K562 (cell line): ENCODE measurements at regions not wholly inside any gene's neighbourhood (a gene's known extent, or its start where the extent isn't known, plus 50 kb on each side); places are given as distances from the start of the nearest gene placed in this dataset.

ENCODE experiments used
- ATAC-seq: fragments of 200-7000 bp; cut with Tn5 transposase; 3 replicates; pipeline ENCODE4 v1.9.1; 2020; ENCODE audit warnings: moderate library complexity
- BruUV-seq: library from RNA; stranded (reverse); fragments of 400-500 nt; replicated peaks from 2 replicates; lab custom pipeline; 2021; lab: Mats Ljungman, UMichigan
- CTCF ChIA-PET: fragments of 300-600 bp; formaldehyde crosslinking; extraction: SDS; loops from one replicate; lab custom pipeline; 2021; ENCODE audit warnings: low intra/inter-chr PET ratio; lab: Yijun Ruan, JAX
- POLR2A ChIA-PET: fragments of 300-600, 350-650 bp; sonication (Branson Sonifier 250); formaldehyde crosslinking; extraction: SDS; loops from one replicate; lab custom pipeline; 2021; ENCODE audit warnings: antibody characterized with exemption, inconsistent platforms; lab: Yijun Ruan, JAX
- DNase-seq, 4 experiments: peaks; one replicate each; pipeline versions ENCODE4 v3.0.0 to v3.0.0-alpha.2; 2011 to 2018; ENCODE audit warnings: low spot score in 3 of 4, mixed read lengths in 3 of 4; ENCODE audit errors: extremely low read depth in 1 of 4
- FAIRE-seq: peaks from 2 replicates; lab custom pipeline; 2011; peaks lifted over from hg19 to GRCh38; lab: Jason Lieb, UNC
- H2AFZ ChIP-seq: 2 replicates; pipeline ENCODE4 v1.6.0; 2011; ENCODE audit warnings: low read depth, low read length, control low read depth, inconsistent platforms
- H3K27ac ChIP-seq: fragments of 200-600 bp; 3 replicates; pipeline ENCODE4 v1.8.0; 2011; ENCODE audit warnings: low read depth, mild to moderate bottlenecking, control low read depth, inconsistent platforms, low read length, moderate library complexity, mixed read lengths; ENCODE audit errors: extremely low read depth
- H3K27me3 ChIP-seq, 2 experiments: fragments of 300-600 bp in 1 of 2; 2 replicates in 1 of 2; 3 replicates in 1 of 2; pipeline versions ENCODE4 v1.6.0 to v1.8.0; 2011; ENCODE audit warnings: inconsistent platforms in 2 of 2, low read length in 2 of 2, mild to moderate bottlenecking in 1 of 2, mixed read lengths in 1 of 2, moderate library complexity in 1 of 2; ENCODE audit not compliant: control insufficient read depth in 2 of 2, insufficient read depth in 2 of 2
- H3K36me3 ChIP-seq: fragments of 300-600 bp; 3 replicates; pipeline ENCODE4 v1.8.0; 2011; ENCODE audit warnings: mild to moderate bottlenecking, low read length, inconsistent platforms; ENCODE audit not compliant: control insufficient read depth, insufficient read depth
- H3K4me1 ChIP-seq, 2 experiments: fragments of 200-600 bp in 1 of 2; replicated peaks in 1 of 2; 2 replicates in 1 of 2; 3 replicates in 1 of 2; pipeline versions ENCODE4 v1.5.1 to v1.8.0; 2011; ENCODE audit warnings: inconsistent platforms in 2 of 2, low read length in 2 of 2, mild to moderate bottlenecking in 1 of 2, mixed read lengths in 1 of 2, moderate library complexity in 1 of 2; ENCODE audit not compliant: control insufficient read depth in 2 of 2, insufficient read depth in 2 of 2
- H3K4me2 ChIP-seq: 2 replicates; pipeline ENCODE4 v1.6.1; 2011; ENCODE audit warnings: low read length, control low read depth, inconsistent platforms, mixed read lengths; ENCODE audit not compliant: insufficient read depth
- H3K4me3 ChIP-seq: fragments of 200-600 bp; sonication (generic), shearing (Covaris generic); 2 replicates; pipeline ENCODE4 v1.5.1; 2016; ENCODE audit warnings: control low read depth, inconsistent platforms
- H3K79me2 ChIP-seq: fragments of 200-600 bp; 3 replicates; pipeline ENCODE4 v1.8.0; 2011; ENCODE audit warnings: low read length, inconsistent platforms; ENCODE audit not compliant: control insufficient read depth, insufficient read depth
- H3K9ac ChIP-seq, 2 experiments: 2 replicates each; pipeline versions ENCODE4 v1.6.0 to v1.6.1; 2011; ENCODE audit warnings: low read depth in 2 of 2, low read length in 2 of 2, control low read depth in 1 of 2, inconsistent platforms in 1 of 2, mild to moderate bottlenecking in 1 of 2, mixed read lengths in 1 of 2; ENCODE audit not compliant: insufficient read depth in 1 of 2
- H3K9me1 ChIP-seq: one replicate; pipeline ENCODE4 v1.6.0; 2011; ENCODE audit warnings: inconsistent platforms, mild to moderate bottlenecking, low read length, moderate library complexity; ENCODE audit not compliant: control insufficient read depth, insufficient read depth
- H3K9me3 ChIP-seq: replicated peaks from 2 replicates; pipeline ENCODE4 v1.5.1; 2011; ENCODE audit warnings: low read depth, low read length, inconsistent platforms; ENCODE audit not compliant: control insufficient read depth, insufficient read depth
- H4K20me1 ChIP-seq: replicated peaks from 2 replicates; pipeline ENCODE4 v1.6.1; 2011; ENCODE audit warnings: low read length, inconsistent platforms, mixed read lengths; ENCODE audit not compliant: control insufficient read depth, insufficient read depth
- ARID1B ChIP-seq: fragments of 450-650 bp; IDR thresholded peaks from 2 replicates; pipeline ENCODE4 v1.6.1; 2016; ENCODE audit warnings: antibody characterized with exemption, mild to moderate bottlenecking, inconsistent platforms
- CGGBP1 ChIP-seq: fragments of 250-450 bp; sonication (Bioruptor Pico); IDR thresholded peaks from 2 replicates; pipeline ENCODE4 v1.9.0; 2021; ENCODE audit warnings: mild to moderate bottlenecking
- CHD2 ChIP-seq: IDR thresholded peaks from 2 replicates; pipeline ENCODE4 v1.6.1; 2011; ENCODE audit warnings: low read depth, low read length
- E2F3 ChIP-seq: fragments of 250-450 bp; sonication (Bioruptor Pico); IDR thresholded peaks from 2 replicates; pipeline ENCODE4 v1.4.0; 2020; ENCODE audit warnings: mild to moderate bottlenecking
- FOXJ2 ChIP-seq: fragments of 200-800 bp; sonication (Bioruptor generic); IDR thresholded peaks from 2 replicates; pipeline ENCODE4 v1.6.1; 2016; ENCODE audit warnings: missing genetic modification characterization, missing compliant biosample characterization
- HLTF ChIP-seq: fragments of 450-650 bp; IDR thresholded peaks from 2 replicates; pipeline ENCODE4 v1.6.1; 2016
- HNRNPH1 ChIP-seq: fragments of 200-400 bp; formaldehyde crosslinking; optimal IDR thresholded peaks from 2 replicates; pipeline ENCODE3; 2017; ENCODE audit warnings: low read depth, mild to moderate bottlenecking, low read length, moderate library complexity
- MEF2D ChIP-seq: conservative IDR thresholded peaks from 2 replicates; pipeline ENCODE4 v1.6.1; 2016; ENCODE audit warnings: low read depth, missing genetic modification characterization, missing compliant biosample characterization
- MYNN ChIP-seq, 2 experiments: sonication (generic); formaldehyde crosslinking in 1 of 2; IDR thresholded peaks; 2 replicates each; pipeline versions ENCODE4 v1.5.0 to v1.6.1; 2016 to 2020; ENCODE audit warnings: antibody characterized with exemption in 1 of 2, missing genetic modification reagents in 1 of 2
- NR4A1 ChIP-seq, 2 experiments: fragments of 250-450 bp in 1 of 2; fragments of 450-650 bp in 1 of 2; sonication (Bioruptor Pico) in 1 of 2; IDR thresholded peaks; 2 replicates each; pipeline versions ENCODE4 v1.4.0 to v1.6.1; 2016 to 2020; ENCODE audit warnings: mild to moderate bottlenecking in 2 of 2, missing compliant biosample characterization in 1 of 2, missing genetic modification characterization in 1 of 2, moderate library complexity in 1 of 2
- PHTF2 ChIP-seq: fragments of 250-450 bp; sonication (Bioruptor Pico); IDR thresholded peaks from 2 replicates; pipeline ENCODE4 v1.5.0; 2021; ENCODE audit warnings: mild to moderate bottlenecking
- POU5F1 ChIP-seq: fragments of 150-350 bp; IDR thresholded peaks from 2 replicates; pipeline ENCODE4 v1.6.1; 2014; ENCODE audit warnings: borderline replicate concordance, low read length, low read depth, mild to moderate bottlenecking; ENCODE audit not compliant: partially characterized antibody
- WGBS: fragments of 100-300 bp; shearing (Covaris generic); methylation state at CpG from one replicate; pipeline ENCODE4 v1.1.6; 2016; ENCODE audit warnings: low coverage, mixed read lengths; ENCODE audit not compliant: insufficient coverage; ENCODE audit errors: missing lambda C conversion rate; 5-methylcytosine and 5-hydroxymethylcytosine counted together
- in situ Hi-C: fragments of 300-500 bp; cut with MboI; formaldehyde crosslinking; loops from 4 replicates; pipeline ENCODE4 v1.15.0; 2018; ENCODE audit warnings: inconsistent platforms, mixed read lengths
- intact Hi-C: fragments of 100-400 bp; cut with micrococcal nuclease; formaldehyde crosslinking; loops from 2 replicates; pipeline ENCODE4 v1.14.2; 2022
- TF ChIP-seq, protein P1 (sequence below), 2 experiments: fragments of 250-450 bp in 1 of 2; fragments of 450-650 bp in 1 of 2; sonication (Bioruptor Pico) in 1 of 2; IDR thresholded peaks; 2 replicates each; pipeline versions ENCODE4 v1.6.1 to v1.8.0; 2016 to 2021; ENCODE audit warnings: mild to moderate bottlenecking in 2 of 2, moderate library complexity in 2 of 2, missing compliant biosample characterization in 1 of 2, missing genetic modification characterization in 1 of 2
- TF ChIP-seq, protein P2 (sequence below), 2 experiments: fragments of 450-650 bp; IDR thresholded peaks; 2 replicates each; pipeline ENCODE4 v1.6.1; 2018; ENCODE audit warnings: mild to moderate bottlenecking in 2 of 2, low read depth in 1 of 2; ENCODE audit not compliant: partially characterized antibody in 2 of 2

DNA sequence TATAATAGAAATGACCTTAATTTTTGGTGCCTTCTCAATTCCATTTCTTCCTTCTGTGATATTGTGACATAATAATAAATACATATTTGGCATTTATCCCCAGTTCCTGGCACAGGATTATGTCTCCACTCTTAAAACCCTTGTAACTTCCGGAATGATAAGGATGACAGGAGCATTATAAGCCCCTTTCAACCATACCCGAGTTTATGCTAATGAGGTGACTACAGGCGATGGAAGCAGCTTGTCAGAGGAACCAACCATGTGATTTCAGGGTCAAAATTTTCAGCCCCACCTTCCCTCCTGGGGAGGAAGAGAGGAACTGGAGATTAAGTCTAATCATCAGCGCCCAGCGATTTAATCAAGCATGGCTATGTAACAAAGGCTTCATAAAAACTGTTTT is 528.5 kb upstream of the CRIM1 start:
- no peaks in the 10 kb centered on the region for H3K4me1 ChIP-seq
- ATAC-seq (no peak), FAIRE-seq (no peak), DNase-seq (no peak)
- no peaks in the 10 kb centered on the region for H3K9me1 ChIP-seq
- TF ChIP-seq MYNN (IDR thresholded peaks at IDR 0.05) (no peak), MYNN (CRISPR knock-in tag; IDR thresholded peaks at IDR 0.05) (no peak), HNRNPH1 (no peak), MEF2D (no peak), HLTF (no peak), CGGBP1 (CRISPR knock-in tag) (no peak), NR4A1 (CRISPR knock-in tag; IDR thresholded peaks at IDR 0.05) (no peak), NR4A1 (tag; IDR thresholded peaks at IDR 0.05) (no peak), FOXJ2 (tag) (no peak), POU5F1 (no peak), CHD2 (no peak), ARID1B (no peak), E2F3 (no peak), PHTF2 (CRISPR knock-in tag) (no peak)
- TF ChIP-seq, protein P1, sequence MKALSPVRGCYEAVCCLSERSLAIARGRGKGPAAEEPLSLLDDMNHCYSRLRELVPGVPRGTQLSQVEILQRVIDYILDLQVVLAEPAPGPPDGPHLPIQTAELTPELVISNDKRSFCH (CRISPR knock-in tag; IDR thresholded peaks at IDR 0.05): no peak
- TF ChIP-seq, protein P1 (tag; IDR thresholded peaks at IDR 0.05): no peak
- TF ChIP-seq, protein P2, sequence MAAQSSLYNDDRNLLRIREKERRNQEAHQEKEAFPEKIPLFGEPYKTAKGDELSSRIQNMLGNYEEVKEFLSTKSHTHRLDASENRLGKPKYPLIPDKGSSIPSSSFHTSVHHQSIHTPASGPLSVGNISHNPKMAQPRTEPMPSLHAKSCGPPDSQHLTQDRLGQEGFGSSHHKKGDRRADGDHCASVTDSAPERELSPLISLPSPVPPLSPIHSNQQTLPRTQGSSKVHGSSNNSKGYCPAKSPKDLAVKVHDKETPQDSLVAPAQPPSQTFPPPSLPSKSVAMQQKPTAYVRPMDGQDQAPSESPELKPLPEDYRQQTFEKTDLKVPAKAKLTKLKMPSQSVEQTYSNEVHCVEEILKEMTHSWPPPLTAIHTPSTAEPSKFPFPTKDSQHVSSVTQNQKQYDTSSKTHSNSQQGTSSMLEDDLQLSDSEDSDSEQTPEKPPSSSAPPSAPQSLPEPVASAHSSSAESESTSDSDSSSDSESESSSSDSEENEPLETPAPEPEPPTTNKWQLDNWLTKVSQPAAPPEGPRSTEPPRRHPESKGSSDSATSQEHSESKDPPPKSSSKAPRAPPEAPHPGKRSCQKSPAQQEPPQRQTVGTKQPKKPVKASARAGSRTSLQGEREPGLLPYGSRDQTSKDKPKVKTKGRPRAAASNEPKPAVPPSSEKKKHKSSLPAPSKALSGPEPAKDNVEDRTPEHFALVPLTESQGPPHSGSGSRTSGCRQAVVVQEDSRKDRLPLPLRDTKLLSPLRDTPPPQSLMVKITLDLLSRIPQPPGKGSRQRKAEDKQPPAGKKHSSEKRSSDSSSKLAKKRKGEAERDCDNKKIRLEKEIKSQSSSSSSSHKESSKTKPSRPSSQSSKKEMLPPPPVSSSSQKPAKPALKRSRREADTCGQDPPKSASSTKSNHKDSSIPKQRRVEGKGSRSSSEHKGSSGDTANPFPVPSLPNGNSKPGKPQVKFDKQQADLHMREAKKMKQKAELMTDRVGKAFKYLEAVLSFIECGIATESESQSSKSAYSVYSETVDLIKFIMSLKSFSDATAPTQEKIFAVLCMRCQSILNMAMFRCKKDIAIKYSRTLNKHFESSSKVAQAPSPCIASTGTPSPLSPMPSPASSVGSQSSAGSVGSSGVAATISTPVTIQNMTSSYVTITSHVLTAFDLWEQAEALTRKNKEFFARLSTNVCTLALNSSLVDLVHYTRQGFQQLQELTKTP (IDR thresholded peaks at IDR 0.05; ENCODE audit: low read depth in 1 of 2, partially characterized antibody in 2 of 2): no peak
- no peaks in the 10 kb centered on the region for H4K20me1 ChIP-seq
- in situ Hi-C loops: no loop called here
- no peaks in the 10 kb centered on the region for H3K9me3 ChIP-seq
- intact Hi-C loops: no loop called here
- H3K36me3 ChIP-seq: no peaks in the 10 kb centered on the region
- ChIA-PET POLR2A (interaction anchor here (0.6 kb wide), 1 partner anchor 101 kb away, joined by 3 read pairs; no protein-coding TSS in a partner anchor), CTCF (no interaction called here)
- no TSS peak for BruUV-seq
- H3K4me2 ChIP-seq: no peak overlapping the region
- H3K79me2 ChIP-seq: no peaks in the 10 kb centered on the region
- no peak overlapping the region for H2AFZ ChIP-seq
- no peak overlapping the region for H3K9ac ChIP-seq
- no peak overlapping the region for H3K27ac ChIP-seq
- WGBS: 3% methylated on average over 5 of the region's 5 CpGs
- H3K4me3 ChIP-seq: no peak overlapping the region
- H3K27me3 ChIP-seq: no peaks in the 10 kb centered on the region
